ENCODE measurements at regions not wholly inside any gene's neighbourhood (a gene's known extent, or its start where the extent isn't known, plus 50 kb on each side); places are given as distances from the start of the nearest gene placed in this dataset.

GRCh38 chr12:25715102-25715501 lies 162.0 kb upstream of the LMNTD1 start:
- no peak for DNase-seq

- DNase-seq, result no peak
Observed at GRCh38 chr12:25716842-25717241, 163.8 kb upstream of the LMNTD1 start.

GRCh38 chr12:25717552-25717951 lies 164.5 kb upstream of the LMNTD1 start:
- no peak for DNase-seq

- DNase-seq, result no peak
Observed at GRCh38 chr12:25718081-25718731, 165.1 kb upstream of the LMNTD1 start.

- no peak for DNase-seq
Observed at GRCh38 chr12:25719505-25719904, 166.4 kb upstream of the LMNTD1 start.

- no peak for DNase-seq
Observed at GRCh38 chr12:25723336-25723735, 170.3 kb upstream of the LMNTD1 start.

GRCh38 chr12:25723921-25724491 lies 170.9 kb upstream of the LMNTD1 start:
- no peak for DNase-seq

GRCh38 chr12:25725470-25725869 lies 172.4 kb upstream of the LMNTD1 start:
- no peak for DNase-seq

- DNase-seq, result no peak
Observed at GRCh38 chr12:25725931-25726330, 172.8 kb upstream of the LMNTD1 start.

GRCh38 chr12:25728056-25728595 lies 175.0 kb upstream of the LMNTD1 start:
- no peak for DNase-seq

GRCh38 chr12:25730489-25731349 lies 177.6 kb upstream of the LMNTD1 start:
- DNase-seq, result no peak

GRCh38 chr12:25733541-25733940 lies 180.5 kb upstream of the LMNTD1 start:
- no peak for DNase-seq

GRCh38 chr12:25734529-25735180 lies 181.6 kb upstream of the LMNTD1 start:
- no peak for DNase-seq

- DNase-seq, result no peak
Observed at GRCh38 chr12:25740617-25741016, 187.5 kb upstream of the LMNTD1 start.

- DNase-seq, result no peak
Observed at GRCh38 chr12:25741917-25742316, 188.8 kb upstream of the LMNTD1 start.

- DNase-seq, result no peak
Observed at GRCh38 chr12:25743679-25744215, 190.7 kb upstream of the LMNTD1 start.

- DNase-seq, result no peak
Observed at GRCh38 chr12:25744313-25744712, 191.2 kb upstream of the LMNTD1 start.

- no peak for DNase-seq
Observed at GRCh38 chr12:25745281-25745680, 192.2 kb upstream of the LMNTD1 start.

GRCh38 chr12:25746131-25746530 lies 193.0 kb upstream of the LMNTD1 start:
- no peak for DNase-seq

GRCh38 chr12:25752710-25753309 lies 199.7 kb upstream of the LMNTD1 start:
- DNase-seq, result no peak

- DNase-seq, result no peak
Observed at GRCh38 chr12:25755136-25755970, 202.3 kb upstream of the LMNTD1 start.

GRCh38 chr12:25755971-25756260 lies 202.6 kb upstream of the RASSF8 start:
- no peak for DNase-seq

Measured in CD4-positive, alpha-beta T cell treated with Interferon gamma for 1 hour (primary cell).